GM21447 (cell line): ENCODE measurements at regions not wholly inside any gene's neighbourhood (a gene's known extent, or its start where the extent isn't known, plus 50 kb on each side); places are given as distances from the start of the nearest gene placed in this dataset.

Experiments used
- ATAC-seq: cut with Tn5 transposase; IDR thresholded peaks from one replicate; pipeline ENCODE4 v1.9.1; 2021; ENCODE audit not compliant: unreplicated experiment

DNA sequence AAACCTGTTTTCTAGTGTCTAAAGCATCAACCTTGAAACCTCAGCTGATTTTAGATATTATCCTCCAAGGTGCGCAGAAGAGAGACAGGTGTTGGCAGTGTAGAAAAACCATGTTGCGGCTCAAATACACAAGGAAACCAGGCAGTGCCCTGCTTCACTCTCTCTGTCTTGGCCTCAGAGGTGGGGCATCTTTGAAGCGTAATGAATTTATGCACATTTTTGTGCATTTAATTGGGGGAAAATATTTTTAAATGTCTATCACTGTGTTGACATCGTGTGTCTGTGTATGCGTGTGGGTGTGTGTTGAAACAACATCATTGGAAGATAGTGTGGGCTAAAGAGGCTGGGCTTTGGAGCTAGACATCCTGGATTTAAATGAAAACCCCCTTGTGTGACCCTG is 334.0 kb upstream of the CHD6 start:
- ATAC-seq = no peak

DNA sequence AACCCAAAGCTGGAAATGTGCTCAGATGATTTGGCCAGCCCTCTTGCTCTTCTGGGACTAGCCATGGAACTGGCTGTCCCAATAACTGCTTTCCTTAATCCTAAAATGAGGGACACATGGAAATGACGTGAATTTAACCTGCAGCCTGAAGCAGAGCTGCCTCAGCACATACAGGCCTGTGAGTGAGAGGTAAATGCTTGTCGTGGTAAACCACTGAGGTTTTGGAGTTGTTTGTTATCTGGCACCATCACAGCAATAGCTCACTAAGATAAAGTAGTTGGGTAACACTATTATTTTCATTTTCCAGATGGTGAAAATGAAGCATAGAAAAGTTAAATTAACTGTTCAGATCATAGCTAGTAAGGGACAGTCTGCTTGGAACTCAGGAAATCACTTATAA is 333.4 kb upstream of the CHD6 start:
- ATAC-seq = no peak

DNA sequence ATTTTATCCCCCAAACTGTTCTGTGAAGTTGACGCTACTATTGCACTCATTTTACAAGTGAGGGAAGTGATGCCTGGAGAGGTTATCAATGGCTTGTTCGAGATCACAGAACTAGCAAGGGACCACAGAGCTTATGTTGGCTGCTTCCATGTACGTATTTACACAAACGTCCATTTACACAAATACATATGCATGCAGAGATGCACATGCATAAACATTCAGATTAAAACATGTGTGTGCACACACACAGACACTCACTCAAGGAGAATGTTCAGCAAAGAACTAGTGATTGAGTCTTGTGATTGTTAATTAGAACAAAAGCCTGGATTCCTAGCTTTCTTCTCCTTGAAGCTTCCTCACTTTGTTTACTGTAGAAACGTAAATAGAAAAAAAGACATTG is 321.5 kb upstream of the CHD6 start:
- ATAC-seq = no peak

GRCh38 chr20:41938353-41938752 is 320.2 kb upstream of the CHD6 start:
- no peak for ATAC-seq

DNA sequence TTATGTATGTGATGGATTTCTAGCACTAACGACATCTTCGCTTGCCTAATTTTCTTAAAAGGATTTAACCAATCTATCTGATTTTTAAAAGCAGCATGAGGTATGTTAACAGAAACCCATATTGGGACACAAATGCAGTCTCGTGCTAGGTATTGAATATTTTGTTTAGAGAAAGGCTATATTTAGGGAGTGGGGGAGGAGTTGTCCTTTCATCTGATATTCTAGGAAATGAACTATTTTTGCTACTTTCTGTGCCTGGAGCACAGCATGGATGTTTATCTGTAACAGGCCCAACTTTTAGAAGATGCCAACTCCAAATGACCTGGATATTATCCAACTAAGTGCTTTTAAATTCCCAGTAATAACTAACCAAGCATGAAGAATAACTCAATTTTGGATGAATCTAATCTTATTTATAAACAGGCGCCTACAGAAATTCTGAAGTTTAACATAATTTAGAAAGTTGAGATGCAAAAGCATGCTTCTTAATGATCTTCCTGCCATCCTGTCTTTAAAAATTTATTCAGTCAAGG is 317.1 kb upstream of the CHD6 start:
- no peak for ATAC-seq

- no peak for ATAC-seq
Observed at GRCh38 chr20:41932431-41932830, 314.3 kb upstream of the CHD6 start.

DNA sequence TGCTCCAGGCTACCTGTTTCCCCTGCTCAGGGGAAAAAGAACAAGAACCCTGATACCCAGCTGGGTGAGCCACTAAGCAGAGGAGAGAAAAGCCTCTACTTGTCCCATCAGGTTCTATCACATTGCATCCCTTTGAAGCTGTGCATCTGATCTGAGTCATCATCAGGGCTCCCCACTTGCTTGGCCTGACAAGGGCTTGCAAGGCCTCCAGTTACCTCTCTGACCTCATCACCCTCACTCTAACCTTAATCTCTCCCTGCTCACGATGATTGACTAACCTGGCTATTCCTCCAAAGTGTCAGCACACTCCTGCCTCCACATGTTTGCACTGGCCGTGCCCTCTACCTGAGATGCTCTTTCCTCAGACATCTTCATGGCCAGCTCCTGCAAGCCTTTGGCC is 309.5 kb upstream of the CHD6 start:
- ATAC-seq = no peak

DNA sequence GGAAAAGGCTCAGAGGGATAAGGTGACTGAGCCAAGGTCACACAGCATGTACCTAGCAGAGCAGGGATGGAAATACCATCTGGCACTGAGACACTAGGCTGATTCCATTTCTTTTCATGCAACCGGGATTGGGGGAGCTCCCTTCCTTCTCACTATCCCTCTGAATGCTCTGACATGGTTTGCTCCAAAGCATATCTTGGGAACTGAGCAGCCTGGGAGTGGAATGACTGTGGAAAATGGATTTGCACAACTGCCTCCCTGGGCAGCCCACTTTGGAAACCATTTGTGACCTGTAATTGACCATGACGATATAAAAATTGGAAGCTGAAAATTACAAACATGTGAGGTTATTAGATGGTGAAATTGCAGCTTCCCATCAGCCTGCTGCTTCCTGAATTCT is 309.0 kb upstream of the CHD6 start:
- ATAC-seq = no peak

DNA sequence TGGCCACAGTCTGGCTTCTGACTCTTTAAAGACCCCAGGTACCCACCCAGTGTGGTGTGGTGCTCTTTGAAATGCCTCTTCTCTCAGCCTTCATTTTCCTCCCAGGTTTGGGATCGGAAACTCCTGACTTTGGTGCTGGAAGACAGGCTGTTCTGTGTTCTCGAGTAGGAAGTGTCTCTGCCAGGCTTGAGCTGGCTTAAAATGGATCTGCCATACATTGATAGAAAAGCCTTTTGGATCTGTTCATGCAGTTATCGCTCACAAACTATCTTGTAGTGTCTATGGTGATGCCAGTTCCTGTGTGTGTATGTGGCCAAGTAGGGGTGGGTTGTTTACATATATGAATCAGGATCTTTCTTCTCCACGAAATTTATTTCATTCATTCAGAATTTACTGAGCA is 307.3 kb upstream of the CHD6 start:
- ATAC-seq = no peak

GRCh38 chr20:41923624-41924023 is 305.4 kb upstream of the CHD6 start:
- no peak for ATAC-seq

- no peak for ATAC-seq
Observed at GRCh38 chr20:41913146-41913545, 295.0 kb upstream of the CHD6 start.

GRCh38 chr20:41910558-41910957 is 292.4 kb upstream of the CHD6 start:
- ATAC-seq = no peak

DNA sequence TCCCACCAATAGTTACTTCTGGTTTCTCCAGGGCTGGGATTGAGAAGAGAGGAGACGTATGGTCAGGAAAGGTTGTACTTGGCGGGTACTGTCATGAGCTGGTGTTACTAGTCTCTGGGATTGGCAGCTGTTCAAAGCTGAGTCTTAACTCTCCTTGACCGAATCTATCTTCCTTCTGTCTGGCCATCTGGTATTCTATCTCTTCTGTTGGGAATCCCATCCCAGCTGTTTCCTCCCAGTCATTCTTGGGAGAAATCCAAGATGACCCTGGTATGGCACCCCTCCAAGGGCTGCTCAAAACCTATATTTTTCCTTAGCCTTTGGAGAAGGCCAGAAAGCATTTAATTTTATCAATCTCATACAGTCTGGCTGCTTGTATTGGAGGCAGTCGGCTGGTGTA is 287.0 kb upstream of the CHD6 start:
- ATAC-seq = no peak

DNA sequence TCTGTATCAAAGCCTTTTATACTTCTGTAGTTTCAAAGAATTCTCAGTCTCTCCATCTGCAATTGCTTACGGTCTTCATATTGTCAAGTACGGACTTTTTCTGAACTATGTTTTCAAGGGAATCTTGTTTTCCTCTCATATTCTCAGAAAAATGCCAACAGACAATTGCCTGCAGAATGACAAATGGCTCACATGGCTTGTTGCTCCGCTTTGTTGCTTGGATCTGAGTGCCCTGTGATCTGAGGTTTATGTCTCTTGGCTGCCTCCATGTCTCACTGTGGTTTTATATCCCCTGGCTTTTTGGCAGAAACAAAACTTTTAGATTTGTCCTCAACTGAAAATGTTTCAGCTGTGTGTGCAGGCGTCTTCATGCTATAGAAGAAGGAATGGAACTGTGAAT is 285.4 kb upstream of the CHD6 start:
- no peak for ATAC-seq

DNA sequence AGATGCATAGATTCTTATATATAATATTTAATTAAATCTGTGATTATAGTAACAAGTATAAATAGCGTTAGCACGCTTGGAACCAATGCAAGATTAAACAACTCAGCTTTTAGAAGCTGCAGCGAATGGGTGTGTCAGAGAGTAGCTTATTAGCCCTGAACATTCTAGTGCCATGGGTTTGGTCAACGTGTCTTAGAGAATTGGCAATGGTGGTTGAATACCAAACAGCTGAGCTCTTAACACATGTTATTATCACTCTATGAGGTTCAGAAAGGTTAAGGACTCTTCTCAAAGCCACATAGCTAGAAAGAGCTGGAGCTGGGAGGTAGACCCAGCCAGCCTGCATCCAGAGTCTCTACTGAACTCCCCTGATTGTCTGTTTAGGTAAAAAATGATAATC is 284.2 kb upstream of the CHD6 start:
- no peak for ATAC-seq

GRCh38 chr20:41900201-41900691 is 282.1 kb upstream of the CHD6 start:
- no peak for ATAC-seq

- no peak for ATAC-seq
Observed at GRCh38 chr20:41897708-41898107, 279.5 kb upstream of the CHD6 start.

DNA sequence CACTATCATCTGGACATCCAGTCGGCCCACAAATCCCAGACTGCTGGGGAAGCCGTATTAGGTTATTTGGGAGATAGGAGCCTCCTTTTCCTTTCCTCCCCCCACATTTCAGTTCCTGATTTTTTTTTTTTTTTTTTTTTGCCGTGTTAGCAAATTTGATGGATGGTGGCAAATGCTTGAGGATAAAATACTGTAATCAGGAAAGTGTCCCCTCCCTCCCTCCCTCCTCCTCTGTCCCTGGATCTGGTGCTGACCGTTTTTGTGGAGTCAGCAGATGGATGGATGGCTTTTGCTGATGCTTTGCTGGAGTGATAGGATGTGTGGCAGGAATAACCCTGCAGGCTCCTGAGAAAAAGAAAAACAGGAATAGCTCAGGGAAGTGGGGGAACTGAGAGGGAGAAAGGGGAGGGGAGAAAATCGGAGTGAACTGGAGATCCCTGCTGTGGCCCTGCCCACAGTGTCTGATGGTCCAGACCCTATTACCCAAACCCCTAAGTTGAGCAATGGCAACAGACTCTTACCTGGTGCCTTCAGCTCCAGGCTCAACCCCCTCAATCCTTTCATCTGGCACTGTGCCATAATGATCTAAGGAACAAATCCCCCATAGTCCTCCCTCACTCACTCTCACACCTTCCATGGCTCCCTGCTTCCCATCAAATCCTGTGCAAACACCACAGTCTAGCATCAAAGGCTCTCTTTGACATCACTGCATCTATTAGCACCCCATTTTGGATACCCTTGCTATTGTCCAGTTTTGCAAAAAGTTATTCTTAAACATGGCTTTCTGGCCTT is 277.3 kb upstream of the CHD6 start:
- no peak for ATAC-seq

DNA sequence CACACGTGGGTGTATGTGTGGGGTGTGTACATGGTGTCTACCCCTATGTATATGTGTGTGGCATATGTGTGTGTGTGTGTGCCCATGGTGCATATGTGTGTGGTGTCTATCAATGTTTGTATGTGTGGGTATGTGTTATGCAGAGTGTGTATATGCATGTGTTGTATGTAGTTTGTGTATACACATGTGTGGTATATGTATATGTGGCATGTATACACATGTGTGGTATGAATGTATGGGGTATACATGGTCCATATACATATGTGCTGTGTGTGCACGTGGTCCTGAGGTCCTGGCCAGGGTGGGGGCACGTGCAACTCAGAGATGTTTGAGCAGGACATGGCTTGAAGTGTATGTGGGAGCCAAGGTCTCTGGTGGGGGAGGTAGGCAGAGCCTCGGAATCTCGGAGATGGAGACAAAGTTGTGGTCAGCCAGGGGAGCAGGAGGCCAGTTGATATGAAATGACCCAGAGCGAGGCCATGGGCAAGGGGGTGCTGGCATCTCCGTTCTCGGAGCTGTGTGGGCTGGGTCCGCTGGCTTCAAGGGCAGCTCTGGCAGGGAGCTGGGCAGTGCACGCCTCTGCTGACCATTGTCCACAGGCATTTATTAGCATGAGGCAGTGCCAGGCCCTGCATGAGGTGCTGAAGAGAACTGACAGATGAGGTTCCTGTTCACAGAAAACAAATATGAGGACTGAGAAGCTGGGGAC is 276.2 kb upstream of the CHD6 start:
- ATAC-seq = no peak

- no peak for ATAC-seq
Observed at GRCh38 chr20:41892031-41892430, 273.9 kb upstream of the CHD6 start.

- ATAC-seq = no peak
Observed at GRCh38 chr20:41889844-41890224, 271.7 kb upstream of the CHD6 start.

- ATAC-seq = no peak
Observed at GRCh38 chr20:41889126-41889843, 271.1 kb upstream of the CHD6 start.
